Stimulated activated CD4-positive, alpha-beta T cell treated with anti-CD3 and anti-CD28 coated beads, Interleukin-15, amount 100 ng/mL, for 24 hours (primary cell): ENCODE measurements at regions not wholly inside any gene's neighbourhood (a gene's known extent, or its start where the extent isn't known, plus 50 kb on each side); places are given as distances from the start of the nearest gene placed in this dataset.
"Not testable (repeated sequence)": the region's sequence is repeated elsewhere in the genome, so short reads cannot be mapped to it uniquely, and the experiment has no call there.

Experiments
- DNase-seq: peaks from one replicate; pipeline ENCODE4 v3.0.0-alpha.2; 2020

DNA sequence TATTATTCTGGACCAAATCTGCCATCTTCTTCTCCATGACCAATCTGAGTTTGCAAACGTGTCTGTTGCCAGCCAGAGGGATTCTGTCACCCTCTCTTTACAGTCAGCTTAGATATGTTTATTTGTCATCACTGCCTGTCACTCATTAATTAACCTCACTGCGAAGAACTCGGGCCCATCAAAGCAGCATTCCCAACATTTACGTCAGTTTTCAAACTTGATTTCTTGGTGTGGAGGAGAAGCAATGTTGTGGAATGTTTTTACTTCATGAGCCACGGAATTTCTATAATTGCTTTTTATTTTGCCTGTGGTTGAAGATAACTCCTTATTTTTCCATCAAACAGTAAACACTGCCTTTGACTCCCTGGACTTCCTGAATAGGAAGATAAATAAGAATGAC is 91.8 kb upstream of the CNKSR3 start:
- no peak for DNase-seq

DNA sequence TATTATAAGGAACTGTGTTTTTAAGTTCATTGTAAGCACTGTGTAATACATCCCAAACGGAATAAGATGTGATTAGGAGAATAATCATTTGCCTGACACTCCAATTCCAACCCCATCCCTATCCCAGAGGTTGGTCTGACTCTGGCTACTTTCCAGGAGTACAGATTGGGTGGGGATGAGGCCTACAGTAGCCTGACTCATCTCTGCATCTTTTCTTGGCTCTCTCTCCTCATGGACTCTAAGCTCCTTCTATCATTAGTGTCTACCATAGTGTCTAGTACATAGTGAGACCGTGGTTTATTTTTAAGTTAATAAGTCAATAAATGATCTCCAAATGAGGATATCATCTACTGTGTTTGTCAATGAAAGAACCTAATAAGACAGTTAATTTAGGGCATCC is 92.2 kb upstream of the CNKSR3 start:
- no peak for DNase-seq

DNA sequence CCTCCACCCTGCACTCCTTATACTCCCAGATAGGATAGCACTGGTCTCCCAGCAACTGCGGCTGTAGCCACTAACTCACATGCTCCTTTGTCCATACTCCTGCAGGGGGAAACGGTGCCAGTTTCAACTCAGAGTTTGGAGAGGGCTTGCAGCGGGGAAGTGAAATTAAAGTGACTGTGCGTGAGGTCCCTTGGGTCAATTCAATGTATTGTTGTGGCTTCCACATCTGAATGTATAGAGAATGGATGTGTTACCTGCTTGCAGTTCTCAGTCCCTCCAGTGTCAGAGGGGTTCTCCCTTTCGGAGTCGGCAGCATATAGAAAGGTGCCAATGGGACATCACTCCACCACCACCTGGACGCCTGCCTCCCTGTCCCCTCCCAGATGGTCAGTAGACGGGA is 93.6 kb upstream of the CNKSR3 start:
- no peak for DNase-seq

DNA sequence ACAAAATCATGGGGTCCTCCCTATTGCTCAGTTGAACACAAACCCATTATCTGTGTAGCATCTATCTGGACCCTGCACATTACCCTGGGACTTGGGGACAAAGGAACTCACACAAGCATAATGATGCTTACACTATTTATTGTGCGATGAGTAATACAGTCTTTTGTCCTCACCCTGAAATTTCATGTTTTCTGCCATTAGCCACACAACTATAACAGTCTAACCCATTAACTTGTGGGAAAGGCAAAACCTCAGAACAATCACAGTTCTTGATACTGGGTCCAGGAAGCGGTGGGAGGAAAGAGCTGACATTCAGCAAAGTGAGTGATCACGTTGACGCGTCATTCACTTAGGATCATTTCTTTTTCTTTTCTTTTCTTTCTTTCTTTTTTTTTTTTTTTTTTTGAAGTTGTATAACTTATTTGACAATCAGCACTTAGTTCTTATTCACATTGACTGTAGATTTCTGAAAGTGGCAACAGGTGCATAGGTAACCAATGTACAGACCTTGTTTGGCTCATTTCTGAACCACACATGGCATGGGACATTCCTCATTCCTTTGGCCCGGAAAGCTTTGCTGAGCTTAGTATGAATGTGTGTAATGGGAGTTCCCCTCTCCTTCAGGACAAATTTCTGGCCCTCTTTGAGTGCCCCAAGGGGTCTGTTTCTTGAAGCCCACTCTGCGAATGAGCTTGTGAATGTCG is 94.8 kb upstream of the CNKSR3 start:
- DNase-seq = peak; percentile 42

DNA sequence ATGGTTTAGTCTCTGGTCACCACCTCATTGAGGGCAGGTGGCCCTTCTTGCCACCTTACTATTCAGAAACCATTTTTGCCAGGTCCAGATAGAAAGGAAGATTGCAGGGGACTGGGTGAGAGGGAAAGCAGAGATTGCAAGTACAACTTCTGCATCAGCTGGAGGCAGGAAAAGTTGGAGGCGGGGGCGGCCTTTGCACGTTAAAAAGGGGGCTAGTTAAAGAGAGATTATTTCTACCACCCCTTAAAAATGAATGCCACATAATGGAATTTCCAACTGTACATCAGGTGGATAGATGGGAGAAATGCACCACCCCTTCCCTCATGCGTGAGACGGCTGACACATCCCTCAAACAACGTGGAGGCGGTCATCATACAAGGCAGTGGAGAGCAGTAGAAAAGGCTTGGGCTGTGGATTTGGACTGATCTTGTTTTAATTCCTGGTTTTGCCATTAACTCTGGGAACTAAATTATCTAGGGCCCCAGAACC is 95.4 kb upstream of the CNKSR3 start:
- no peak for DNase-seq

DNA sequence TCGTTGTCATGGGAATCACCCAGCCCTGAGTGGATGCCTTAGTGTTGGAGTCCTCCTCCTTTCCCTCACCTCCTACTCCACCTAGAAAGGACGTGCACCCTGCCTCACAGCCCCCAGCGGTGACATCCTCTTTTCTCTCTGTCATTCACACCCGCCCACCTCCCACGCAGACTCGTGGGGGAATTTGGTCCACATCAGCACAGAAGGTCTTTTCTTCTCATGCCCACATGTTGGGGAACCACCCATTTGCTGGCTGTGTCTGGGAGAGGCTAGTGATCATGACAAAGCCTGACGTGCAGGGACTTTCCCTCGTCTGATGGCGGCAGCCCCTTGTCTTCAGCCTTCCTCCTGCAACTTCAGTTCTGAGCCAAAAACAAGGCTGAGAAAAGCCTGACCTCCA is 96.0 kb upstream of the CNKSR3 start:
- peak; percentile 90 for DNase-seq

DNA sequence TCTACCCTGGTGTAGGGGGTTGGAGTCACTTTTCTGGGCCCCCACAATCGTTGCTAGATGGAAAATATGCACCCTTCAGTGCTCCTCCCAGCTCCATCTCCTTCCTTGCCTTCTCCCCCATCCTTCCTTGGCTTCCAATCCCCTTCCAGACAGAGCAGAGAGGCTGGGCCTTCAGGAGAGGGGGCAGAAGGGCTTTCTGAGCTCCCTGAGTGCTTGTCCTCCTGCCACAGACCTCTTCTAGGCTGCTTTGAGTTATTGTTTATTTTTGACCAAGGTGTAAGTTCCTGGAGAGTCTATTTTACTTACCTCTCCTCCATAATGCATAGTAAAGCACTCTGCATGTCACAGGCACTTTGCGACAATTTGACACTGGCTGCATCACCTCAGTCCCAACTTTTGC is 96.4 kb upstream of the CNKSR3 start:
- no peak for DNase-seq

DNA sequence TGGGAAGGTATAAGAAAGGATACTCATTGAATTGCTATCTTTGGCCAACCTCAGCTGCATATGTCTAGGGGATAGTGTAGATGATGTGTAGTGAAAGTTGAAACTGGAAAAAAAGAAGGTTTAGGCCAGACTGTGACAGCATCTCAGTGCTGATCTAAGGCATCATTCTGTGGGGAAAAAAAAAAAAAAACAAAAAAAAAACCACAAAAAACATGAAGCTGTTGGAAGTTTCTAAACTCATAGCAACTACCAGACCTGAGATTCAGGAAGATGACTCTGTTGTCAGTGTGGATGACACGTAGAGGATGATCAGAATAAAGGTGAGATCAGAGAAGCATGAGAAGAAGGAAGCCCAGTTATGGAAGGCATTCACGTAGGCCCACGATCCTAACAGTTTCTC is 100.8 kb upstream of the CNKSR3 start:
- no peak for DNase-seq

DNA sequence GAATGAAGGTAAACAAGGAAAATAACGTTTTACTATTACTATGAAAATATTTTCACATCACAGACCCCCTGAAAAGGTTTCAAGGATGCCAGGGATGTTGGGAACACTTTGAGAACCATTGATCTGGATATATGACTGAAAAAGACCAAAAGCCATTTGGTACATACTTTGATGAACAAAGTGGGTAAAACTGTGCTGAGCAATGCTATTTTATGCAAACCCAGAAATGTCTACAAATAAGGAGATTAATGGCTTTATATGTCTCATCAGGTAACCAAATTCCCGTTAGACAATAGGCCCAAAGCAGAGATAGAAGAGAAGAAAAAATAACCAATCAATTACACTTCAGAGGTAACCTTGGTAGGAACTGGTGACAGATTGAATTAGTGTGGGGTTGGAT is 101.4 kb upstream of the CNKSR3 start:
- DNase-seq = no peak

DNA sequence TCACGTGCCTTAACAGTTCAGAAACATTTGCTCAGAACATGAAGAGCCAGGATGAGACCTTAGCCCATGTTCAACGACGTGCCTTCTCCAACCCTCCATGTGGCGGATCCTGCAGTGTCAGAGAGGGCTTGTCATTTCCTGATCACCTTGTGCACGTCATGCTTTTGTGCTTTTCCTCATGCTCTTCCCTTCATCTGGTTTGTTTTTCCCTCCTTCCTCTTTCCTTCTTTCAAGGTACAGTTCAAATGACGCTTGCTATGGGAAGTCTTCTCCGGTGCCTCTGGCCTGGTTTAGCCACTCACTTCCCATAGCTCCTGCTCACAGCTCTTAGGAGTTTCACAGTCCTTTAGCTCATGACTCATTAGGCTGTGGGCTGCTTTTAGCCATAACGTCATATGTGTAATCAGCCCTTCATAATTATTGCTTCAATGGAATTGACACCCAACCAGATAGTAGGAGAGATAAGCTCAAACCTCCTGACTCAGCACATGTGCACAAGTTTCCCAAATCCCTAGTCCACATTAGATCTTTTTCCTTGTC is 102.7 kb upstream of the CNKSR3 start:
- no peak for DNase-seq

DNA sequence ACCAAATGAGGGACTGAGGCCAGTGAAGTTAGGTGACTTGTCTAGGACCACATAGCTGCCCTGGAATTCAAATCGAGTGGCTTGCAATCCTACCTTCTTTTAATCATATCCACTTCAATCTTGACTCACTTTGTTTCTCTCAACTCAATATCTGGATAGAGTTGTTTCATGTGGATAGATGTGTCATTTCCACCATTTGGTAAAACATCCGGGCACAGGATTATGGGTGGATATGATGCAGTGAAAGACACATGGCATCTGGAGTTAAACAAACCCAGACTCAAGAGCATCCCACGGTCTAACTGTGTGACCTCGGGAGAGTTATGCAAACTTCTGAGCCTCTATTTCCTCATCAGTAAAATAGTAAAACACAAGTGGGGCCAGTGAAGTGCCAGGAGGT is 103.6 kb upstream of the CNKSR3 start:
- DNase-seq = no peak

DNA sequence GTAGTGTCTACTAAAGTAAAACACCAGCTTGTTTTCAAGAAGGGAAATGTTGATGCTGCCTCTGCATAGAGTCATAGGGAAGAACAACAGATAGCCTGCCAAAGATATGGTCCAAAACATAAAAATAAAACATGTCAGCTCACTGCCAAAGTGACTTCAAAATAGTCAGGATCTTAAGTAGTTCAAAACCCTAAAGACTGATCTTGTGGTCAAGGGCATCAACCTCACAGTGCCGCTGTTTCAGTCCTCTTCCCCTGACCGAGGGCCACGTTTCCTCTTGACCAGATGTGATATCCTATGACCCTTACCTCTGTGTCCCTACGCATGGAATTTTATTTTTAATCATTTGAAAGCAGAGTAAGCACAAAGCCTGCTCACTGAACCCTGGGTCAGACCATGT is 104.2 kb upstream of the CNKSR3 start:
- no peak for DNase-seq

DNA sequence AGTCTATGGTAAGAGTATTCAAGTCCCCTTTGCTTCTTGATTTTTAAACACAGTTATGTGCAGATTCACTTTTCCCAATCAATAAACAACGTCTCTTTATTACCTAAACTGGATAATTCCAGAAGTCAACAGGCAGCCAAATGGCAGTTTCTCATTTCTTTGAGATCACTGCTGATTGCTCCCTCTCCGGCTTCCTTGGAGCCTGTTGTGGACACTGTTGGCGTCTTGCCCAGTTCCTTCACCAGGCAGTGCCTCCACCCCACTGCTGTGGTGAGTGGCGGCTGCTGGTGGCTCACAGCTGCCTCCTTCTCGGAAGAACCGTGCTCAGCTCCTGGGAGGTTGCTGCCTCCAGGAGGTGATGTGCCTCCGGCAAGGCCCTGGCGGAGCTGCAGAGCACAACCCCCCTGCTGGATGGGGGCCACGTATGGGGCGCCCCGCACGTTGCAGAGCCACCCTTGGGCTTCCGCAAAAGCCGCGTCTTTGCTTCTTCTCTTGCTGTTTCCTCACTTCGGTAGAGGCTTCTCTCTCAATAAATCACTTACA is 105.1 kb upstream of the CNKSR3 start:
- no peak for DNase-seq

DNA sequence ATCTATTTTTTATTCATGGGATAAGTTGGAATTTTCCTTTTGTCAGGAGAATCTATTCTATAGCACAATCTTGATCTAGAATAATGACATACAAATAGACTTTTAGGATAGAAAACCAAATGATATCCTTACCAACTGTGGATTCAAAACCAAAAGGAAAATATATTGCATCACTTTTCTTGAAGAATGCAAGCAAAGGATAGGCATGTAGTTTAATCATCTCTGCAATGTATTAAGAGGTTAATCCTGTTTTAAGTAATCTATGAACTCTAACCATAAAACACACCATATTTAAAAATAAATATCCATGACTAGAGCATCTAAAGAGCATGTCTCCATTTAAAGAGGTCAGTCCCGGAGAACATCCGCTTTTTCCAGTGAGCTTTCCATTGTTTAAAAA is 106.7 kb upstream of the CNKSR3 start:
- DNase-seq = no peak

DNA sequence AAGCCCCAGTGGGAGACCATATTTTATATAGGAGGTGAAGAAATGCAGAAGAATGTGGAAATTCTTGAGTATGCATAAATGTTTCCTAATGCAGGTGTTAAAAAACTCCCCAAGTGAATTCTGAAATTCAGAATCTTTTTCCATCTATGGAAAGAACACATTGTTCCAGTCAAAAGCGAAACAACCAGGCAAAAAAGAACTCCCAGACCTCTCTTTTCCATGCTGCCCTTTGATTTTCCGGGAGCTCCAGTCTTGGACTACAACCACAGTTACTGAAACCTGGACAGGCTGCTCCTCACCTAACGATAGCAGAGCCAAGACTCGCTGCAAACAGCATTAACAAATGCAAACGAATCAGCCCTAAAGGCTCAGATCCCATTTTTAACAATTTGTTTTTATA is 108.7 kb upstream of the CNKSR3 start:
- no peak for DNase-seq

DNA sequence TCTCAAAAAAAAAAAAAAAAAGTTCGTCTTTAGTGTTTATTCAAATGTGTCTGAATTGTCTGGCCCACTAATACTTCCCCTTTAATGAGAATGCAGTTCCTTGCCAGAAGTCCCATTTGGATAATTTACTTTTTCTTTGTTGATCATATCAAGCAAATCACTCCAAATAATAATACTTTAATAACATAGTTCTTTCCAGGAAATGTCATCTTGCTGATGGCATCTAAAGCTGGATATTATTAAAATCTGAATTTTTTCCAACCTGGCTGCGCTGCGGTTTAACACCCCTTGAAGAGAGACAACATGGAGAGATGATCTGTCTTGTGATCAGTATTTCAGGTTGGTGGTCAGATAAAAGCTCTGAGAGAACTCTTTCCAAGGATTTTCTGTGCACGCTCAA is 111.2 kb upstream of the CNKSR3 start:
- DNase-seq = no peak

DNA sequence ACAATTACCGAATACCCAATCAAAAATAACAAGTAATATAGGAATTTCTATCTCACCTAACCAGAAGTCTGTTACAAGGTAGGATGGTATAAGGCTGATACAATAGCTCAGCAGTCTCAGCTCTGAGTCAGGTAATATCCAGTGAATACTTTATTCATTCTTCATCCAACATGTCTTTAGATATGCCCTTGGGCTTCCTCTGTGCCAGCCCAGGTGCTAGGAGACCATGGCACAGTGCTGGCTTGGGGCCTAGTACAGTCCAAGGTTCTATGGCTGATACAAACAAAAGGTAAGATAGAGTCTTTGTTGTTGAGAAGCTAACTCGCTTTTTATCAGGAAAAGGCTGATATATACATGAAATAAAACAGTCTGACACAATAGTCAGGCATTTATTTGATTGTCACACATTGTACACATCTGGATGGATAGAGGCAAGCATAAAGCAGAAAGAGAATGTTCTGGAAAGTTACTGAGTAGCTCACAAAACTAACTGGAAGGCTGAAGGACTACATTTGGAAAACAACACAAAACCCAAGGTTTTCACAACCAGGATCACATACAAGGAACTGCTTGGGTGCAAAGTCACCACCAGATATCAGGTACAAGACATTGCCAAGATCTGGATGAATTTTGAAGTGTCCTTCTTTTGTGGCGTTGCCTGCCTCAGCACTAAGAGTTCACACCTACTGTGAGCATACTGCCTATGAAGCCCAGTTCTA is 110.4 kb upstream of the SCAF8 start:
- no peak for DNase-seq

DNA sequence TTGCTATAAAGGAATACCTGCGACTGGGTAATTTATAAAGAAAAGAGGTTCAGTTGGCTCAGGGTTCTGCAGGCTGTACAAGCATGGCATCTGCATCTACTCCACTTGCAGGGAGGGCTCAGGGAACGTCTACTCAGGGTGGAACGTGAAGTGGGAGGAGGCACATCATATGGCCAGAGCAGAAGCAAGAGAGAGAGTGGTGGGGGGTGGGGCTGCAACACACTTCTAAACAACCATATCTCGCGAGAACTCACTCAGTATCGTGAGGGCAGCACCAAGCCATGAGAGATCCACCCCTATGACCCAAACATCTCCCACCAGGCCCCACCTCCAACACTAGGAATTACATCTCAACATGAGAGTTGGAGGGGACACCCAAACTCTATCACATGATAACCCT is 109.8 kb upstream of the SCAF8 start:
- no peak for DNase-seq

DNA sequence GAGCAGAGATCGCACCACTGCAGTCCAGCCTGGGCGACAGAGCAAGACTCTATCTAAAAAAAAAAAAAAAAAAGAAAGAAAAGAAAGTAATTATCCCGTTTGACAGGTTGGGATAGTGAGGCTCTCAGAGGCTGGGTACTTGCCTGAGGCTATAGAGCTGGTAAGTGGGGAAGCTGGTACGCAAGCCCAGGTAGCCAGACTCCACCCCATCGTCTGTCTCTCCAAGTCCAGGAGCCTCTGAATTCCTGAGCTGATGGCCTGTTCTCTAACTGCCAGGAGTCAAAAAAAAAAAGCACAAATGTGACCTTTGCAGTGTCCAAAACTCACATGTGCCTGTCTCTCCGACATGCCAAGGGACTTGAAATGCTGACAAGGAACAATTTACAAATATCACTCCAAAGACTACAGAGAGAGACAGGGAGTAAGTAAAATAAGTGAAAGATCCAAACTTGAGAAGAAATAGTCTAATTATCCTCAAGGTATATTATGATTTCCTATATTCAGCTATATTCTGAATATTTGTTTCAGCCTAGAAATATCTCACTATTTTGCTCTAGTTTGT is 109.1 kb upstream of the SCAF8 start:
- no peak for DNase-seq

DNA sequence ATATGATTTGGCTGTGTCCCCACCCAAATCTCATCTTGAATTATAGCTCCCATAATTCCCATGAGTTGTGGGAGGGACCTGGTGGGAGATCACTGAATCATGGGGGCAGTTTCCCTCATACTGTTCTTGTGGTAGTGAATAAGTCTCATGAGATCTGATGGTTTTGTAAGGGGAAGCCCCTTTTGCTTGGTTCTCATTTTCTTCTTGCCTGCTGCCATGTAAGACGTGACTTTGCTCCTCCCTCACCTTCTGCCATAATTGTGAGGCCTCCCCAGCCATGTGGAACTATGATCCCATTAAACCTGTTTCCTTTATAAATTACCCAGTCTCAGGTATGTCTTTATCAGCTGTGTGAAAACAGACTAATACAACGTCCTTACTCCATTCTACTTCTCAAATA is 108.5 kb upstream of the SCAF8 start:
- not testable (repeated sequence) for DNase-seq

DNA sequence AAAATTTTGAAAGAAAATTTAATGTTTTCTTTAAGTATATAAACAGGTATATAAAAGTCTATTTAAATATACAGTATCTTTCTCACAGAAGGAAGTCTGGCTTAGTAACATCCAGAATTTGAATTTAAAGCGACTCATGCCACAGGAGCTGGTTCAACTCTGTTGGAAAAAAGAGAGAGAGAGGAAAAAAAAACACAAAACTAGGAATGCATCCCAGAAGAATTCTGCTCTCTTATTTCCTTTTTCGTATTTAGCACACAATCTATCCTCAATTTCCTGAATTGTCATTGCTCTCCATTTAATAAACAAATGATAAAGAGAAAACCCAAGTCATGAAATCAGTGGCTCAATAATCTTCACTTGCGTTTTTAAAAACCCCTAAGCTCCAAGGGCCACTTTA is 107.5 kb upstream of the SCAF8 start:
- no peak for DNase-seq

DNA sequence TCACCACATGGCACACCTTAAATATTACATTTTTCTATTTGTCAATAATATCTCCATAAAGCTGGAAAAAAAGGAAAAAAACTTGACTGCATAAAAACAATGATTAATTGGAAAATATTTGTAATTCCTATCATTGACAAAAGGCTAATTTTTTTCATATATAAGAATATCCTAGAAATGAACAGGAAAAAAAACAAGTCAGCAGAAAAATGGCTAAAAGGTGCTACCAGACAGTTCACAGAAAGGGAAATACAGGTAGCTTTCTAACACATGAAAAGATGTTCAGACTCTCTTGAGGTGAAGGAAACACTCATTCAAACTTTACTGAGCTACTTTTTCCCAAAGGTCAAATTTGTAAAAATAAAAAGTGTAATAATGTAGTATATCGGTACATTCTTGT is 104.1 kb upstream of the SCAF8 start:
- DNase-seq = no peak

DNA sequence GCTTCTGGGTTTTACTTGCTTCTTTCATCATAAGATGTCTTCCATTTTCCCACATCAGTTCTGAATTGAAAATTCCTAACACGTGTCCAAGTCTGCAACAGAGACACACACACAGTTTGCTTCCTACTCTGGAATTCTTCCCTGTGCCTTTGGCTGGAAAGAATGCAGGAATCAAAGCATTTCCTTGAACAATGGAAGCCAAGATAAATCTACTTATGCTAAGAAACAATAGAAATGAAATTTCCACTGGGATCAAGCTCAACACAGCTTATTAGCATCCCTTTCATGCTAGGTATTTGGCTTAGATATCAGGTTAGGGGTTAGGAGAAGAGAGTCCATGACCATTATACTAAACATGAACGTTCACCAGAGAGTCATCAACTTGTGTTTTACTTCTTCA is 101.1 kb upstream of the SCAF8 start:
- DNase-seq = no peak

DNA sequence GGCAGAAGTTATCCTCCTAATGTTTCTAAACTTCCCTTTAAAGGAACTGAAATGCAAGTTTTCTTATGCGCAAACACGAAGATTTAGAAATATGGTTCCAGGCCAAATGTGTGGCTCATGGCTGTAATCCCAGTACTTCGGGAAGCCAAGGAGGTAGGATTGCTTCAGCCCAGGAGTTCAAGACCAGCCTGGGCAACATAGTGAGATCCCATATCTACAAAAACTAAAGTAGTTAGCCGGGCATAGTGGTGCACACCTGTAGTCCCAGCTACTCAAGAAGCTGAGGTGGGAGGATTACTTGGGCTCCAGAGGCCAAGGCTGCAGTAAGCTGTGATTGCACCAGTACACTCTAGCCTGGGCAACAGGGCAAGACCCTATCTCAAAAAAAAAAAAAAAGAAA is 95.8 kb upstream of the SCAF8 start:
- DNase-seq = no peak
